ENCODE measurements at regions not wholly inside any gene's neighbourhood (a gene's known extent, or its start where the extent isn't known, plus 50 kb on each side); places are given as distances from the start of the nearest gene placed in this dataset.
A peak's percentile ranks its signal among the peaks of the same experiment; 100 is the strongest.

DNA sequence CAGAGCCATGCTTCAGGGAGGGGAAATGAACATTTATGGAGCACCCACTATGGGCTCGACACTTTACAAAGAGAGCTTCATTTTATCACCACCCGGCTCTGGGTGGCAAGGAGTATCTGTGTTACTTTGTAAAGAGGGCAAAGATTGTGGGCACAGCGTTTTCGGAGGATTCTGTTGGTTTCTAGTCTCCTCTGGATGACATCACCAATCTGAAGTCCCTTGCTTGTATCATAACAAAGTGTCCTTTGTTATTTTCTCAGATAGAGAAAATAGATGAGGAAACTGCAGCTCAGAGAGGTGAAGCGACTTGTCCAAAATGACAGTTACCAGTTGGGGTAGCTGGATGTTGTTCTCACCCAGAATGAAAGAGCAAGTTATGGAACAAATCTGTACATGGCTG is 162.8 kb downstream of the GLI2 start:
- no peak for DNase-seq (ENCODE audit: low read depth, low spot score)

DNA sequence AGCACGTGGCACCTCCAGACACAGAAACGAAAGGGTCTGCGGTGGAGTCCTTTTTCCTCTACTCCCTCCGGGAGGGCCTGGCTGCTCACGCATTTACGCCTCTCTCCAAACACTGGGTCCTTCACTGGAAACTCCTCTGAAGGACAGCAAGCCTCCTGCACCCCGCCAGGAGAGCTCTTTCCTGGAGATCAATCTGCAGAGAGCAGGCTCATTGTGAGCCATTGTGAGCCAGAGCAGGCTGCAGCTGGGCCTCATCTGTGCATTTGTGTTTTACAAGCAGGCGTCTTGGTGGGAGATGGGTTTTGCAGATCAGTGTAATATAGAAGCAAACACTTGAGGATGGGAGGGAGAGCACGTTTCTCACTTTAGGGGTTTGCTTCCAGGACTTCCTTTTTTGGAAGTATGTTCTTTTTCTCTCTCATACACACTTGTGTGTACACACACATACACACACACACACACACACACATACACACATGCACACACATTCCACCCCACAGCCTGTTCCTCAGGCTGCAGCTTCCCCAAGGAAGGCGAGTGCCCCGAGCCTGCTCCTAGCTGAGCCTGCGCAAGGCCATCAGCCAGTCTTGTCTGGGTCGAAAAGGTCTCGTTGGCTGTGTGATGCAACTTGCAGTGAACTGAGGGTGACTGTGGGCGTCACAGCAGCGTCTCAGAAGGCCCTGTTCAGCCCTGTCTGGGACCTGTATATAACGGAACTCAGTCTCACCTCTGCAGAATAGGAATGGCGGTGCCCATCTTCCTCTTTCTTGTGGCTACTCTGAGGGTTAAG is 163.5 kb downstream of the GLI2 start:
- DNase-seq (ENCODE audit: low read depth, low spot score), result no peak

DNA sequence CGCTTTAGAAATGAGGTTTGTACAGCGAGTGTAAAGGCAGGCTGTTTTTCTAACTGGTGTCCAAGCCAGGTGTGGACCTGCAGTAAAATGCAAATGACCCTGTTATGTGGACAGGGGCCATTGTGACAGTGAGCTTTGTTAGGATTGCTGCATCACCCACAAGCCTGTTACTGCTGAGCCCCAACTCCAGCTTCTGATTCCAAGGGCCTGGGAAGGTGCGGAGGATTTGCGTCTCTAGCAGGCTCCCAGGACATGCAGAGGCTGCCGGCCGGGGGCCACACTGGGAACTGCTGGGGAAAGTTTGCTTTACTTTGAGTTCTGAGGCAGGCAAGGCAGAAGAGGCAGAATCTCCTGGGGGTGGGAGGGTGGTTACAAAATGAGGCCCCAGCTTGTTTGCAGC is 164.1 kb downstream of the GLI2 start:
- DNase-seq (ENCODE audit: low read depth, low spot score), result no peak

DNA sequence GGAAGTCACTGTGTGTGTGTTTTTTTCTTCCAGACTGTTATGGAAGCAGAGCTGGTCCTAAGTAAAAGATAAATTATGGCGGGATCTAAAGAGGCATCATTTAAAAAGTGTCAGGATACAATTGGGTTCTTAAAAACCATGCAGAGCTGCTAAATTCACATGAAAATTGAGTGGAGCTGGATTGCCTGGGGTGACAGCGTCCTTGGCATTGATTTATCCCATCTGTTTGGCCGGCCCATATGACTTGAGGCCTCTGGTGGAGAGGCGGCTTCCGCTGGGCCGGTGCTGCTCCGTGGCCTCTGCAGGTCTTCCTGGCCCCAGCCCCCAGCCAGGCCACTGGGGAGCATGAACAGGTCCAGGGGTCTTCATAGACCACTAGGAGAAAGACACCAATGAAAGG is 165.5 kb downstream of the GLI2 start:
- DNase-seq (ENCODE audit: low read depth, low spot score), result no peak

DNA sequence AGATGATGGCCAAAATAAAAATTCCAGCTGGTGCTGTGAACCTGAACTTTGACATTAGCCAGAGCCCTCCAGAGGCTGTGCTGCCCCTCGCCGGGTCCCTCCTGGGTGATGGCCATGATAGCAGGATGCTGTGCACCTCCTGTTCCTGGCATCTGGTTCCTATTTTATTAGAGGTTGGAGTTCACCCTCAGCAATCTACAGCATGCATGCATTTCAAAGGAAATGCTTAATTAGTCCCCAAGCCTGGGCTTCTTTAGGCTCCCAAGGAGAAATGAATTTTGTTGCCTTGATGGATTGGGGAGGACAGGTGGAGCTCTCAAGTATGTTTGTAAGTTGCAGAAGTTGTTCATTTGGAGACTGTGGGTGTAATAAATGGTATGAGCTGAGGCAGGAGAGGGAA is 166.9 kb downstream of the GLI2 start:
- no peak for DNase-seq (ENCODE audit: low read depth, low spot score)

DNA sequence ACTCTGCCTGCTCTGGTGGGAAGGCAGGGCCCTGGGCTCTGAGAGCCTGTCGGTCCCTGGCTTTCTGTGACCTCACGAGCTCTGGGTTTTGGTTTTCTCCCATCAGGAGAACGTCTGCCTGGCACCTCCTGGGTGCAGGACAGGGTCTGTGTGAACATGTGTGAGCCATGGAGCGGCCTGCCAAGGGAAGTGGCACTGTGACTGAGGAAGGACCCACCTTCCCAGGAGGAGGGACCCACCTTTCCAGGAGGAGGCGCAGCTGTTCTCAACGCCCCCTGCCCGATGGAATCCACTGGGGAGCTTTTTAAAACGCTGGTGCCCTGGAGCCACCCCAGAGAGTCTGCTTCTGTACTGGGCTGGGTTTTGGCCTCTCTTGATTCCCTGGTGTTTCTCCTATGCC is 168.7 kb downstream of the GLI2 start:
- no peak for DNase-seq (ENCODE audit: low read depth, low spot score)

DNA sequence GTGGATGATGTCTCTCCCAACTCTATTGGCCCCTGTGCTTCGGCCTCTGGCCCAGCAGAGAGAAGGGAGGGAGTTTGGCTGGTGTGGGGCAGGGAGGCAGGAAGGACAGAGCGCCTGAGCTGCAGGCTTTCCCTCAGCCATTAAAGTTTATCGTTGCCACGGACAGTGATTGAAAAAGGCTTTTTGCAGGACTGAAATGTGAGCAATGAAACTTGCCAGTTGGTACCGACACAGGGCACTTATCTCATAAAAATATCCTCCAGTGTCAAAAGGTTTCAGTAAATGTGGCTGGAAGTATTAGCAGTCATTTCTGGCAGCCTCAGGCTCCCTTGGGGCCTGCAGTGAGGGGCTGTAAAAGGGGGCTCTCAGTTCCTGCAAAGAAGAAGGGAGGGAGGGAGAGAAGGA is 169.2 kb downstream of the GLI2 start:
- no peak for DNase-seq (ENCODE audit: low read depth, low spot score)

DNA sequence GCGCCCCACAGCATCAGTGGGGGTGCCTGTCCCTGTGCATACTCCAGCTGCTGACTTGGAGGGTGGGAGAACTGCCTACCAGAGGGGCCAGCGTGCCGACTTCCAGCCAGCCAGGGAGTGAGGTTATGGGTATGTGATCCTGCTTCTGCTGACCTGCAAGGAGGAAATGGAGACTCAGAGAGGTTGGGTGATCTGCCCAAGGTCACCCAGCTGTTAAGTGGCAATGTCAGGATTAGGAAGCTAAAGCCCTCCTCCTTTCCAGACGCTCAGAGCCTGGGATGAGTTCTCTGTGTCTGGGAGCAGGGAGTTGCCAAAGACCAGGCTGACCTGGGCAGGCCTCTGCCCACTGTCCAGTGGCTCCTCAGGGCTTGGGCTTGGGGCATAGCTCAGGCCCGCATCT is 169.6 kb downstream of the GLI2 start:
- DNase-seq (ENCODE audit: low read depth, low spot score), result no peak

DNA sequence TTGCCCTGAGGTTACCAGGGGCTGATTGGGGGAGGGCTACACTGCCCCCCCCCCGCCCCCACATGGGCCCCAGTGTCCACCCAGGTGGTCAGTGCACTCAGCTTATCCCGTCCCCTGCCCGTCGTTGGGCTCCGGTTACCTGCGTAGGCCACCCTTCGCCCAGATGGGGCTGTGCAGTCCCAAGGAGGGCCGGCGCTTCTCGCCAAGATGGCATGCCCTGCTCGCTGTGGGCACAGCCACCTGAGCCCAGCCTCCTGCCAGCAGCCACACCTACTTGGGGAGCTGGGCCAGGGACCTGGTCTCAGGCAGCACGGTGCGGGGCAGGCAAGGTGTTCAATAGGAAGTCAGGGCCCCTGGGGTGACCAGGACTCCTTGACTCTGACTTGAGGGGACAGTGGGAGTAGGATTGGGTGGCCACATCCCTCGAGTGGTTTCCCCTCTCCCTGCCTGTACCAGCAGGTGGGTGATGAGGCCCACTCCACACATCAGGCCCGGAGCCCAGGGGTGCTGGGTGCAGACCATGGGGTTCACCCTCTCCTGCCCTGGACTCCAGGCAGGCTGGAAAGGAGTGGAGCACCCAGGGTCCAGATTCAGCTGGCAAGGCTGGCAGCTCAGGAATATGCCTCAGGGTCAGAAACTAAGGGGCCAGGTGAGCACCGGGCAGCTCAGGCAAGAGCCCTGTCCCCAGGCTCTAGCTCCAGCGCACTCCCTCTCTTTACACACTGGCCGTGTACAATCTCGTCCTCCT is 170.3 kb downstream of the GLI2 start:
- DNase-seq (ENCODE audit: low read depth, low spot score), result no peak

DNA sequence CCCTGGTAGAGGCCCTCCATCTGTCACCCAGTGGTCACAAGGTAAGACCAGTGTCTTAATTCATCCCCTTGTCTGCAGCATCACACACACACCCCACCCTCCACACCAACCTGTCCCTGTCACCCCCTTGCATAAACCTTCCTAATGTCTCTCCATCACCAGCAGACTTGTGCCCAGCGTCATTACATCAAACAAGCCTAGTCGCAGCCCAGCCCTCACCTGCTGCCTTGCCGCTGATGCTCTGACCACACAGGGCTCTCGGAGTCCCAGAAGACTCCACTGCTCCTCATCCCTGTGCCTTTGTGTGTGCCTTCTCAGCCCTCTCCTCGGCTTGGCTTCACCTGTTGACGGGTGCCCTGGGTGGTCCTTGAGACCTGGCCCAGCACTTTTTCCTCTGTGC is 171.2 kb downstream of the GLI2 start:
- no peak for DNase-seq (ENCODE audit: low read depth, low spot score)

DNA sequence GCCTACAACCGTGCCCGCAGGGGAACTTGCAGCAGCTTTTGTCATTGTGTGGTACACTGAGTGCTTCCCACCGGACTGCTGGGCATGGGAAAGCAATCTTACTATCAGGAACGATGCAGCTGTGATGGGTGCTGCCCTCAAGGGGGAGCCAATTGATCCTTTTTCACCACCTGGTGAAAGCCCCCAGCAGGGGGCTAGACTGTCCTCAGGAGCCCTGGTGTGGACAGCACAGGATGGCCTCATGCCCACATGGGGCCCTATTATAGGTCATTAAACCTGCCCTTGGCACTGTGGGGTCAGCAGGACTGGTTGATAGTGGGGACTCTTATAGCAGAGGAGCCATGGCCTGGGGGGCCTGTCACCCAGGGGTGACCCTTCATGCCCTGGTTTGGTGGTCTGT is 172.2 kb downstream of the GLI2 start:
- DNase-seq (ENCODE audit: low read depth, low spot score), result no peak

DNA sequence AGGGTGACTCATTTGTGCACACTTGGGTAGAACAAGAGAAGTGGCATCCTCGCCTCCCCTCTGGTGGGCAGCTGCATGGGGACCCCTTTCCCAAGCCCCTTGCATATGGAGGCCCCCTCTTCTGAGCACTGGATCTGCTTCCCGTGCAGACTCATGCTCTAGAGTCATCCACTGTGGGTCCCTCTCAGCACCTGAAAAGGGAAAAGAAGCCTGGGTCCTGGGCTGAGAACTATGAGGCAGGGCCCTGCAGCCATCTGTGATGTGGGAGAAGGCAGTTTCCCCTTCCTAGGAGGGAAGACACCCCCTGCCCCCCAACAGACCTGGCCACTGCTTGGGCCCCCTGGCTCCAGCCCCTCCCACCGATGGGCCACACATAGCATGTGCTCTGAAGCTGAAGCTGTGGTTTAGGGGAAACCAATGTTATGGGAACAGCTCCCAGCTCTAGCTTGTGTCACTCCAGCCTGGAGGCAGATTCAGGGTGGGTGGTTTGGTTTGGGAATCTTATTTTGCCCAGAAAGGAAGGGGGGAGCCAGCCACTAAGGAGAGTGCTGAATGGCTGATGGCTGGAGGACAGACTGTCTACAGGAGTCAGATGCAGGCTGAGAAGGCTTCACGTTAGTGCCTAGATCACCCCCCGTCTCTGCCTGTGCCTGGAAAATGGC is 172.8 kb downstream of the GLI2 start:
- DNase-seq (ENCODE audit: low read depth, low spot score), result no peak

DNA sequence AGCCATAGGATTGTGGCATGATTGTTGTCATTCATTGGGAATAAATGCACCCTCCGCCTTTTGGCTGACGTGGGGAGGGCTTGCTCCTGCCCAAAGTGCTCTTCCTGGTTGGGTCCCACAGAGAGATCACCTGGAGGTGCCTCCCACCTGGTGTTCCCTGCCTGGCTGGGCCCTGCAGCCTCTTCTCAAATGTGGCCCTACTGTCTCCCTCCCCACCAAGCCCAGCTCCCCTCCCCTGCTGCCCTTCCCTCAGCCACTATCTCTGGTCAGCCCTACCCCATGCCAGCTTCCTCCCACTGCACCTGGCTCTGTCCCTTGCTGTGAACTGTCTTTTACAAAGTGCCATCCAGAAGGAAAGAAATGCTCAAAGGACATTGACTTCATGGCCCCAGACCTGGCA is 173.4 kb downstream of the GLI2 start:
- no peak for DNase-seq (ENCODE audit: low read depth, low spot score)

DNA sequence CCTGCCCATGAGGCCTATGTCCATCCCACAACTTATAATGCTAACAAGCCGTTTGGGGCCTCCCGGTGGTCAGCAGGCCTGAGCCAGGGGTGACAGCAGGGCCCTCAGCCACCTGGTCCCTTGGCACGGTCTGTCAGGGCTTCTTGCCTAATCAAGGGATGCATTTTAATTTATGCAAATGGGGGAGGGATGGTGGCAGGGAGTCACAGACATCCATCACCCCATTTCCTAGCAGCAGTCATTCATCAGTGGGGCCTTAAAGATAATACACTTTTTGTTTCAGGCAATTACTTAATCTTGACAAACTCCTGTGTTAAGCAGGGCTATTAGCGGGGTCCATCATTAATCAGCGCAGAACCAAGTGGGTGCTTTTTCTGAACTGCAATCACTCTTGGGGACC is 174.5 kb downstream of the GLI2 start:
- DNase-seq (ENCODE audit: low read depth, low spot score), result no peak

DNA sequence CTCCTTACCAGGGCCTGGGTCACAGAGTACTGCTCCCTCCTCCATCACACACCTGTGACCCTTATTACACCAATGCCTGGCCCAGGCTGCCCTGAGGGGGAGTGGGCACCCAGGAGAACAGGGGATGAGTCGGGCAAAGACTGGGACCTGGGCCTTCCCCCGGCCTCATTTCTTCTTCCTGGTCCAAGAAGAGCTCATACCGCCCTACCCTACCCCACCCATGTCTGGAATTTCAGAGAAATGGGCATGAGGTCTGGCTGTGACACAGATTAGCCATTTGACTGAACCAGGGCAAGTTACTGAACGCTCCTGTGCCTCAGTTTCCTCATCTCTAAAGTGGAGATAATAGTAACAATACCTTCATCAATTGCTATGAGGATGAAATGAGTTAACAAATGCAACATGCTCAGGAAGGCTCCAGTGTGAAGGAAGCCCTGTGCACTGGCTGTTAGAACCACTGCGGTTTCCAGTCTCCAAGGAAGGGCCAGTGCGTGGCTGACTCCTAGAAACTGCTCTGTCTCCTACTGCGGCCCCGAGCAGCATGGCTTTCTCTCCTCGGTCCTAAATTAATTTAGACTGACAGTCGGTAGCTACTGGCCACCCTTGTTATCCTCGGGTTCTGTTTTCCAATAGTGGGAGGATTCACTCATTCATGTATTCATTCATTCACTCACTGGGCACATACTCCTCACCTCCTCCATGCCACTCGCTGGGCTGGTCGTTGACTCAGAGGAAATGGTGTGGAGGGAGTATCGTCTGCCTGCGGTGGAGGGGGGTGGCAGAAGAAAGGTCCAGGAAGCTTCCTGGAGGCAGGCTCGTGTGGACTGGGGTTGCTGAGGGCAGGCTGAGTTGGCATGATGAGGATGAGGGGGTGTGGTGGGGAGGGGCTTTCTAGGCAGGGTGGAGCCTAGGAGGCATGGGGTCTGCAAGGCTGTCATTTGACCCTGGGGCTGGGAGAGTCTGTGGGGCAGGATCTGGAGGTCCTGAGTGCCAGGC is 175.6 kb downstream of the GLI2 start:
- no peak for DNase-seq (ENCODE audit: low read depth, low spot score)

DNA sequence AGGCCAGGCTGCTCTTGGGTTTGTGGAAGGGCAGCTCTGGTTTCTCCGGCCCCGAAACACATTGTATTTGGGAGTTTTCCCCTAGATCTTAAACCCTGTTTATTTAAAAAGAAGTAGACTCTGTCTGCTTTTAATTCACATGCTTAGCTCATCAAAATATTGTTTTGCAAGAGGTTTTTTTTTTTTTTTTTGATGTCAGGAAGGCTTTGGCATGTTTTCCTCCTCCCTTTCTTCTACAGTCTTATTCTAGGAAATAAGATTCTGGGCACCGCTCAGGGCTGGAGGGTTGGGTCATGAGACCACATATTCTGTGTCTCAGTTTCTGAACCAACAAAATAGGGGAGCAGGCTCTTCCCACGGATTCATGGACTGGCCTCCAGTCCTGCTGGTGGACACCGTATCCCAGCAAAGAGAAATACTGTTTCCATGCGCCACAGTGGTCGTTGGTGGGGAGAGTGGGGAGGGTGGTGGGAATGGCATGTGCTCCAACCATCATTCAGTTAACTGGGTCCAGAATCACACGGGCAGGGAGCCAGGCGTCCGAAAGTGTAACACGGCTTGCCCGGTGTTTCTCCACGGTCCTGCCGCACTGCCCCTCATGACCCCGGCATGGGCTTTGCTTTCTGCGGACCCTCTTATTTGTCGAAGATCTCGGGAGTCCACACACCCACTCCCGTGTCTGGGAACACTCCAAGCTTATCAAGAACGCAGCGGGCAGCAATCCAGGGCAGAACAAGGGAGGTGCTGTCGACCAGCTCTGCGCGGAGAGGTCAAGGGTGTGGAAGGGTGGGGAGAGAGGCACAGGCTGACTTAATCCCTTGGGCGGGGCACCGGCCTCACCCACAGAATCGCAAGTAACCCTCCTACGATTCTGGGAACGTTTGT is 176.7 kb downstream of the GLI2 start:
- DNase-seq (ENCODE audit: low read depth, low spot score), result no peak

DNA sequence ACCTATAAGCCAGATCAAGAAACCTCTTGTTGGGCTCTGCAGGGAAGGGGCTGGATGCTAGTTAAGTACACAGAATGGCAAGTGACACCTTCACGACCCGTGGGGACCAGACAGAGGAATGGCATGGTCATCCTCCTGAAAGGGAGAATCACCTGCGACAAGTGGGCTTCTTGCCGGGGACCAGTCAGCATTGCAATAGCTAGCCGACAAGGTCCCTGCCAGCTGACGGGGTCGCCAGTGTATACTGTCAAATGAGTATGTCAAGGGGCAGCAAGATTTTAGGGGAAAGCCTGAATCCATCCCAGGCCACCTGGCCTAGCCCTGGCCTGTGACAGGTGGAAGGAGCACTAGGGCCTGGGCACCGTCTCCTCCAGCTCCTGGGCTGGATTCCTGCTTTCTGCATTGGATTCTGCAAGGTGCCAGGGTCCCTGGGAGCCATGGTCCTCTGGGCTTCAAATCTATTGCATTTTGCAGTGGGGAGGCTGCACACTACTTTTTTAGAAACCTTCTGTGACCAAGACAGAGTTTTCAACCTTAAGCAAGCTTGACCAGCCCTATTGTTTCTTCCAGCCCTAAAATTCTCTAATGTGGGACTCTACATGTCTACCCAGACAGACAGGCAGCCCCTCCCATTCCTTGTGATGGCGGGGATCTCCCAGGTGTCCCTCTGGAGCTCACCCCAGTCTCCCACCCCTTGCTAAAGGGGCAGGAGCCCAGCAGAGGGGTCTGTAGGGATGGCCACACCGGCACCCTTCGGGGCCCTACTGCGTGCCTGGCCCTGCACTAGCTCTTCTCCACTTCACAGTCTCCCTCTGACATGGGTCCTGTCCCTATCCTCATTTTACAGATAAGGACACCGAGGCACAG is 178.5 kb downstream of the GLI2 start:
- no peak for DNase-seq (ENCODE audit: low read depth, low spot score)

DNA sequence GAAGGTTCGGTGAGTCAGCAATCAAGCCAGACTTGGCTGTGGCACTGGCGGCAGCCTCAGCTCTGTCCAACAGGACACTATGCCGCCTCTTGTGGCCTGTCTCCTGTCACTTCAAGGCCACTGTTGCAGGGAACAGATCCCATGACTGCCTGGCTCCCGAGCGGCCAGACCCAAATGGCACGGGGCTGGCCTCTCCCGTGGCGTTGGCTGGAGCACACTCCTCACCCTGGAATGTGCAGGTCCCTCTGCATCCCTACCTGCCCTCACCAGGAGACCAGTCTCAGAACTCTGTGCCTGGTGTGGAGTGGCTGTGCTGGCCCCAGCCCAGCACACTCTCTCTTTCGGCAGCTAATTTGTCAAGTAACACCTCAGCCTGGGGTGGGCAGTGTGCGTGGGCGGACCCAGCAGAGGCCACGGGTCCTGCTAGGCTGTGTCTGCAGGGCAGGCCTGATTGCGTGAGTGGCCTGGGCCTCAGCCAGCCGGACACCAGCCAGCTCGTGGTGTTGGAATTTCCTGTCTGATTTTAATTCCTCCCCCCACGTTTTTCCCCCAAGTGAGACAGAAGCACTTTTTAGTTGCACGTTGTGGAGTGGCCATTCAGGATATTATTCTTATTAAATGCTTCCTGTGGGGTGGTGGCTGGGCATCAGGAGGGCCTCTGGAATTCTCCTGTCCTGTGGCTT is 179.3 kb downstream of the GLI2 start:
- DNase-seq (ENCODE audit: low read depth, low spot score), result peak; percentile 73

DNA sequence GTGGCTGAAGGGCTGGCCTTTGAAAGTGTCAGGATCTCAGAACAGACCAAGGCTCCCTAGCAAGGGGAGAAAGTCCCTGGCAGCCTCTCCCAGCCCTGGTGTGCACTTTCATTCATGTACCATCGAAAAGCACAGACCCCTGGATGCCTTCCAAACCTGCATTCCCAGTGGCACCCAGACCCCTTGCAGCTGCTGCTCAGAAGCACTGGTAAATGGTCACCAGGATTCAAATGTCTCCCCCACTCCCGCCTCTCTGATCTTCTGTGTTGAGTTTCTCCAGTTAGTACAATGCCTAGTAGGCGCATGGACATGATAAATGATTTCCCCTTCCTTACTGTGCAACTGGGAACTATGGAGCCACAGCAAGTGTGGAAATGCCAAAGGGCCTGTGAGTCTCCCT is 180.0 kb downstream of the GLI2 start:
- DNase-seq (ENCODE audit: low read depth, low spot score), result no peak
